22Rv1 (cell line): ENCODE measurements at regions not wholly inside any gene's neighbourhood (a gene's known extent, or its start where the extent isn't known, plus 50 kb on each side); places are given as distances from the start of the nearest gene placed in this dataset.

ENCODE experiments used
- CTCF ChIP-seq: fragments of 450-650 bp; IDR thresholded peaks from 2 replicates; pipeline ENCODE4 v1.5.1; 2017; ENCODE audit warnings: mild to moderate bottlenecking
- ZFX ChIP-seq: fragments of 450-650 bp; IDR thresholded peaks from 2 replicates; pipeline ENCODE4 v1.6.1; 2017; ENCODE audit warnings: antibody characterized with exemption, borderline replicate concordance

GRCh38 chr12:130249376-130249775 is 87.1 kb downstream of the FZD10 start:
- TF ChIP-seq CTCF (no peak), ZFX (no peak)
